IMR-90 (cell line): ENCODE measurements at regions not wholly inside any gene's neighbourhood (a gene's known extent, or its start where the extent isn't known, plus 50 kb on each side); places are given as distances from the start of the nearest gene placed in this dataset.

Experiments used
- ATAC-seq: fragments of 200-7000 bp; cut with Tn5 transposase; 2 replicates; pipeline ENCODE4 v1.9.1; 2020; ENCODE audit warnings: low read depth, mild to moderate bottlenecking, moderate library complexity
- BruUV-seq: library from RNA; stranded (reverse); fragments of 400-500 nt; replicated peaks from 2 replicates; lab custom pipeline; 2021; lab: Mats Ljungman, UMichigan
- CTCF ChIA-PET: fragments of 300-600 bp; formaldehyde crosslinking; extraction: SDS; loops from one replicate; lab custom pipeline; 2021; ENCODE audit warnings: antibody characterized with exemption; lab: Yijun Ruan, JAX
- POLR2A ChIA-PET: fragments of 300-600 bp; sonication (Branson Sonifier 250); formaldehyde crosslinking; loops from one replicate; lab custom pipeline; 2022; ENCODE audit warnings: antibody characterized with exemption; ENCODE audit not compliant: unreplicated experiment; lab: Charles Lee
- DNase-seq: peaks from one replicate; pipeline ENCODE4 v3.0.0; 2013
- H2AFZ ChIP-seq: replicated peaks from 2 replicates; pipeline ENCODE3; 2013; ENCODE audit warnings: low read length, mild to moderate bottlenecking; ENCODE audit not compliant: poor library complexity
- H2AK5ac ChIP-seq: 2 replicates; pipeline ENCODE4 v1.6.1; 2013; ENCODE audit warnings: low read depth, low read length, inconsistent platforms
- H2AK9ac ChIP-seq: replicated peaks from 2 replicates; pipeline ENCODE3; 2013; ENCODE audit warnings: mild to moderate bottlenecking, low read depth, low read length, moderate library complexity; ENCODE audit not compliant: poor library complexity
- H2BK120ac ChIP-seq: 2 replicates; pipeline ENCODE4 v1.6.1; 2013; ENCODE audit warnings: low read depth, low read length, inconsistent platforms
- H2BK15ac ChIP-seq: 3 replicates; pipeline ENCODE4 v1.6.1; 2013; ENCODE audit warnings: low read depth, low read length, inconsistent platforms
- H2BK20ac ChIP-seq: 2 replicates; pipeline ENCODE4 v1.6.1; 2013; ENCODE audit warnings: low read depth, mild to moderate bottlenecking, inconsistent platforms, low read length, moderate library complexity
- H2BK5ac ChIP-seq: 2 replicates; pipeline ENCODE4 v1.6.1; 2013; ENCODE audit warnings: mild to moderate bottlenecking, low read depth, low read length, inconsistent platforms; ENCODE audit not compliant: poor library complexity, severe bottlenecking
- H3K14ac ChIP-seq: replicated peaks from 2 replicates; pipeline ENCODE4 v1.6.1; 2013; ENCODE audit warnings: low read depth, low read length, inconsistent platforms
- H3K18ac ChIP-seq: 2 replicates; pipeline ENCODE4 v1.6.1; 2013; ENCODE audit warnings: low read depth, low read length, control low read depth
- H3K23ac ChIP-seq: 2 replicates; pipeline ENCODE4 v1.6.1; 2013; ENCODE audit warnings: low read depth, low read length, inconsistent platforms
- H3K27ac ChIP-seq: 2 replicates; pipeline ENCODE4 v1.5.1; 2013; ENCODE audit warnings: mild to moderate bottlenecking, control low read depth, low read length; ENCODE audit not compliant: insufficient read depth
- H3K27me3 ChIP-seq: 2 replicates; pipeline ENCODE4 v1.6.1; 2013; ENCODE audit warnings: low read length; ENCODE audit not compliant: control insufficient read depth, insufficient read depth
- H3K36me3 ChIP-seq: 2 replicates; pipeline ENCODE4 v1.6.1; 2013; ENCODE audit warnings: low read length, mixed read lengths; ENCODE audit not compliant: control insufficient read depth, insufficient read depth
- H3K4ac ChIP-seq: 2 replicates; pipeline ENCODE4 v1.6.1; 2013; ENCODE audit warnings: low read depth, low read length, inconsistent platforms
- H3K4me1 ChIP-seq: 2 replicates; pipeline ENCODE4 v1.6.1; 2013; ENCODE audit warnings: low read length, mixed read lengths; ENCODE audit not compliant: control insufficient read depth, insufficient read depth
- H3K4me2 ChIP-seq: 2 replicates; pipeline ENCODE4 v1.6.1; 2013; ENCODE audit warnings: low read depth, mild to moderate bottlenecking, control low read depth, low read length, moderate library complexity
- H3K4me3 ChIP-seq: 2 replicates; pipeline ENCODE4 v1.5.1; 2013; ENCODE audit warnings: low read depth, mild to moderate bottlenecking, control low read depth, low read length, moderate library complexity; ENCODE audit not compliant: insufficient read depth
- H3K56ac ChIP-seq: 2 replicates; pipeline ENCODE4 v1.6.1; 2013; ENCODE audit warnings: low read length, inconsistent platforms; ENCODE audit not compliant: insufficient read depth; ENCODE audit errors: extremely low read depth
- H3K79me1 ChIP-seq, 2 experiments: 2 replicates each; pipeline ENCODE4 v1.6.1; 2013; ENCODE audit warnings: low read length in 2 of 2, inconsistent platforms in 1 of 2, low read depth in 1 of 2
- H3K9ac ChIP-seq: 2 replicates; pipeline ENCODE4 v1.6.1; 2013; ENCODE audit warnings: low read depth, low read length, control low read depth
- H3K9me1 ChIP-seq: 2 replicates; pipeline ENCODE4 v1.6.1; 2013; ENCODE audit warnings: low read length, inconsistent platforms; ENCODE audit not compliant: insufficient read depth
- H3K9me3 ChIP-seq: 2 replicates; pipeline ENCODE4 v1.6.1; 2013; ENCODE audit warnings: low read length; ENCODE audit not compliant: control insufficient read depth, insufficient read depth
- H4K20me1 ChIP-seq: 2 replicates; pipeline ENCODE4 v1.6.1; 2013; ENCODE audit warnings: low read length, inconsistent platforms; ENCODE audit not compliant: insufficient read depth
- H4K5ac ChIP-seq: 2 replicates; pipeline ENCODE4 v1.6.1; 2013; ENCODE audit warnings: mild to moderate bottlenecking, low read depth, low read length, control low read depth
- H4K8ac ChIP-seq, 2 experiments: 2 replicates each; pipeline ENCODE4 v1.6.1; 2013; ENCODE audit warnings: low read depth in 2 of 2, low read length in 2 of 2, control low read depth in 1 of 2, inconsistent platforms in 1 of 2
- H4K91ac ChIP-seq: 2 replicates; pipeline ENCODE4 v1.6.1; 2013; ENCODE audit warnings: low read depth, low read length, inconsistent platforms; ENCODE audit not compliant: insufficient read depth
- CHD1 ChIP-seq: IDR thresholded peaks from 2 replicates; pipeline ENCODE4 v1.6.1; 2012; ENCODE audit warnings: low read depth, low read length, improper control_type of control experiment
- MAFK ChIP-seq: IDR thresholded peaks from 2 replicates; pipeline ENCODE4 v1.6.1; 2012; ENCODE audit warnings: low read depth, low read length, improper control_type of control experiment
- MXI1 ChIP-seq: IDR thresholded peaks from 2 replicates; pipeline ENCODE4 v1.6.1; 2012; ENCODE audit warnings: low read depth, mild to moderate bottlenecking, low read length, moderate library complexity, borderline replicate concordance
- NFE2L2 ChIP-seq: fragments of 150-350 bp; IDR thresholded peaks from 2 replicates; pipeline ENCODE4 v1.6.1; 2016; ENCODE audit warnings: low read depth, mild to moderate bottlenecking, low read length
- POLR2A ChIP-seq: IDR thresholded peaks from 2 replicates; pipeline ENCODE4 v1.6.1; 2012; ENCODE audit warnings: mild to moderate bottlenecking, low read depth, low read length
- RAD21 ChIP-seq: IDR thresholded peaks from 2 replicates; pipeline ENCODE4 v1.6.1; 2012; ENCODE audit warnings: low read length, improper control_type of control experiment
- RFX5 ChIP-seq: IDR thresholded peaks from 2 replicates; pipeline ENCODE4 v1.8.0; 2012; ENCODE audit warnings: low read depth, mild to moderate bottlenecking, low read length, moderate library complexity
- SMC3 ChIP-seq: fragments of 150-350 bp; IDR thresholded peaks from 2 replicates; pipeline ENCODE4 v1.6.1; 2016; ENCODE audit warnings: low read depth, mild to moderate bottlenecking, antibody characterized with exemption, low read length, moderate library complexity
- WGBS, 2 experiments: methylation state at CpG; one replicate each; pipeline versions ENCODE4 v1.1.5 to v1.1.7; 2013; ENCODE audit warnings: missing lambda C conversion rate in 2 of 2; ENCODE audit not compliant: insufficient read length in 1 of 2; ENCODE audit errors: extremely low coverage in 2 of 2; 5-methylcytosine and 5-hydroxymethylcytosine counted together
- dilution Hi-C: fragments of 300-500 bp; cut with HindIII; formaldehyde crosslinking; loops from one replicate; pipeline ENCODE4 v1.14.3; 2018; ENCODE audit warnings: low sequenced_read_pairs; ENCODE audit not compliant: unreplicated experiment
- in situ Hi-C: fragments of 300-500 bp; cut with MboI; formaldehyde crosslinking; loops from 3 replicates; pipeline ENCODE4 v1.14.3; 2019; ENCODE audit warnings: low sequenced_read_pairs, inconsistent platforms, mixed read lengths
- intact Hi-C: fragments of 100-400 bp; cut with micrococcal nuclease; formaldehyde crosslinking; loops from 2 replicates; pipeline ENCODE4 v1.10.0; 2022

DNA sequence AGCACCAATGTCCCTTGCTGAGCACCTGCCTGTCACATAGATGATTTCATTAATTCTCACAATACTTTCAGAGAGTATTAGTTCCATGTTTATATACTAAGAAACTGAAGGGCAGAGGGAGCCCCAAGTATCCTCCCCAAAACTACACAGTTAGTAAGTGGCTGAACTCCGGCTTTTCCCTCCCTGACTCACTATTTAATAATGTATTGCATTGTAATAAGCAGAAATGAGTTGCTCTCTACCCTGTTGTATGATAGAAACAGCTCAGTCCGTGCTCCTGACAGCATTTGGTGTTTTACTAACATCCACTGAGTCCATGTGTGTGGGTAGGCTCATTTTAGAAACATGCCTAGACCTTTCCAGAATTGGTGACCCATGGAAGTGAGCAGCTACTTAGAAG, 76.8 kb downstream of the OLIG3 start:
- in situ Hi-C loops = no loop called here

More for the DNA sequence above, 76.8 kb downstream of the OLIG3 start:
- Histone ChIP-seq H3K9me3 (no peaks in the 10 kb centered on the region), H3K9ac (no peak overlapping the region), H2AFZ (no peak overlapping the region), H3K9me1 (no peaks in the 10 kb centered on the region), H3K27me3 (peaks cover 17% of the 10 kb centered on the region), H2BK15ac (no peak overlapping the region), H2AK9ac (no peak overlapping the region), H4K5ac (no peak overlapping the region), H3K4me3 (no peak overlapping the region), H2BK20ac (no peak overlapping the region), H2BK5ac (no peak overlapping the region), H3K36me3 (no peaks in the 10 kb centered on the region), H3K4me2 (no peak overlapping the region), H4K20me1 (no peaks in the 10 kb centered on the region), H3K79me1 (no peaks in the 10 kb centered on the region), H2AK5ac (no peak overlapping the region), H3K14ac (no peak overlapping the region), H3K4ac (no peak overlapping the region), H3K4me1 (no peaks in the 10 kb centered on the region), H3K18ac (no peak overlapping the region), H4K8ac (no peak overlapping the region), H2BK120ac (no peak overlapping the region), H3K27ac (no peak overlapping the region), H3K23ac (no peak overlapping the region), H4K91ac (no peak overlapping the region), H3K56ac (no peak overlapping the region)
- POLR2A ChIA-PET = no interaction called here
- CTCF ChIA-PET = no interaction called here
- DNase-seq (peak; percentile 4), ATAC-seq (no peak)
- no peak for TF ChIP-seq MAFK
- no peak for TF ChIP-seq MXI1
- TF ChIP-seq NFE2L2 = no peak
- TF ChIP-seq SMC3 = no peak
- TF ChIP-seq RFX5 = no peak
- no peak for TF ChIP-seq POLR2A
- no peak for TF ChIP-seq CHD1
- TF ChIP-seq RAD21 = no peak
- intact Hi-C loops (loop anchor here (10.0 kb wide), 1 partner anchor 283 kb away; no protein-coding TSS in a partner anchor), dilution Hi-C loops (no loop called here)
- BruUV-seq = no TSS peak
- no CpG with 5 or more reads among the region's 2 CpGs for WGBS, 2 experiments
